ENCODE measurements at regions not wholly inside any gene's neighbourhood (a gene's known extent, or its start where the extent isn't known, plus 50 kb on each side); places are given as distances from the start of the nearest gene placed in this dataset.

GRCh38 chr2:6700335-6700734, 165.4 kb downstream of the CMPK2 start:
- H3K4me3 Mint-ChIP-seq: no peak overlapping the region
- H3K36me3 Mint-ChIP-seq: no peaks in the 10 kb centered on the region
- peaks cover 5% of the 10 kb centered on the region for H3K9me3 Mint-ChIP-seq
- no peaks in the 10 kb centered on the region for H3K4me1 Mint-ChIP-seq (ENCODE audit: unreplicated experiment)
- no peak for TF ChIP-seq CTCF (conservative IDR thresholded peaks at IDR 0.05)
- H3K27me3 Mint-ChIP-seq: no peaks in the 10 kb centered on the region
- DNase-seq (ENCODE audit: extremely low spot score, unreplicated experiment): no peak
- H3K27ac Mint-ChIP-seq: no peak overlapping the region

- H3K27ac Mint-ChIP-seq: no peak overlapping the region
- no peak for TF ChIP-seq CTCF (conservative IDR thresholded peaks at IDR 0.05)
- no peaks in the 10 kb centered on the region for H3K4me1 Mint-ChIP-seq (ENCODE audit: unreplicated experiment)
- DNase-seq (ENCODE audit: extremely low spot score, unreplicated experiment): no peak
- H3K9me3 Mint-ChIP-seq: peaks cover 10% of the 10 kb centered on the region
- no peaks in the 10 kb centered on the region for H3K27me3 Mint-ChIP-seq
- no peak overlapping the region for H3K4me3 Mint-ChIP-seq
- H3K36me3 Mint-ChIP-seq: no peaks in the 10 kb centered on the region
These were observed 161.6 kb downstream of the CMPK2 start for GRCh38 chr2:6704077-6704476.

GRCh38 chr2:6721395-6721794, 144.3 kb downstream of the CMPK2 start:
- DNase-seq (ENCODE audit: extremely low spot score, unreplicated experiment): no peak
- TF ChIP-seq CTCF (conservative IDR thresholded peaks at IDR 0.05): no peak
- no peak overlapping the region for H3K4me3 Mint-ChIP-seq
- peaks cover 12% of the 10 kb centered on the region for H3K4me1 Mint-ChIP-seq (ENCODE audit: unreplicated experiment)
- peaks cover 18% of the 10 kb centered on the region for H3K27me3 Mint-ChIP-seq
- H3K36me3 Mint-ChIP-seq: peaks cover 3% of the 10 kb centered on the region
- peaks cover 11% of the 10 kb centered on the region for H3K9me3 Mint-ChIP-seq
- no peak overlapping the region for H3K27ac Mint-ChIP-seq

GRCh38 chr2:6722574-6722973, 143.1 kb downstream of the CMPK2 start:
- no peak for DNase-seq (ENCODE audit: extremely low spot score, unreplicated experiment)
- H3K36me3 Mint-ChIP-seq: peaks cover 3% of the 10 kb centered on the region
- peaks cover 14% of the 10 kb centered on the region for H3K27me3 Mint-ChIP-seq
- no peak overlapping the region for H3K4me3 Mint-ChIP-seq
- no peak for TF ChIP-seq CTCF (conservative IDR thresholded peaks at IDR 0.05)
- H3K4me1 Mint-ChIP-seq (ENCODE audit: unreplicated experiment): peaks cover 12% of the 10 kb centered on the region
- peaks cover 11% of the 10 kb centered on the region for H3K9me3 Mint-ChIP-seq
- no peak overlapping the region for H3K27ac Mint-ChIP-seq

DNA sequence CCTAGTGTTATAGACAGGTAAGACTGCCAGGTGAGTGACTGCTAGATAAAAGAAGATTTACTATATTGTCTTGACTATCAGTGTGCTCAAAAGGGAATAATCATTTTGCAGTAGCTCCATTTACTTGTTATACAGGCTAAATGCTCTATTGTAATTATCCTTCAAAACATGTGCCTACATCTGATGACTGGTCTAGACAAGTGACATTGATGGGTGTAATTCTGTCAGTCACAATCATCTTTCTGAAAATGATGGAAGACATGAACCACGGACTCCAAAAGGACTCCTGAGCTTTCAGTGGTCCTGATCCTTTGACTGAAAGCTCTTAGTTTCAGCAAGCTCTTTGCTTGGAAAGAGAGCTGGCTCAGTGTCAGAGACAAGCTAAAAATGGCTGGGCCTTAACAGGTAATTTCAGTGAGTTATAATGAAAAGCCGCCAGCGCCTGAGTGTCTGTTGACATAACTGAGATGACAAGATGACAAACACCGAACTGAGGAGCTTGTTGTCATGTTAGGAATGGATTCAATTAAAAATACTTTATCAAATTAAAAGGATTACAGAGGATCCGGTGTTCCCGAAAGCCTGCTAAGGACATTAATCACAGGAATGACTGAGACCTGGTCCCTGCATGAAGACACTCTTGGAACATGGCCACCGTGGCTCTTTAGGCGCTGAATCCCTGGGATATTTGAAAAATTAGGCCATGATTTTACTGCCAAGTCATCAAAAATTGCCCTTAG, 141.7 kb downstream of the CMPK2 start:
- Mint-ChIP-seq H3K36me3 (peaks cover 3% of the 10 kb centered on the region), H3K27ac (no peak overlapping the region), H3K4me1 (ENCODE audit: unreplicated experiment) (peaks cover 12% of the 10 kb centered on the region), H3K27me3 (peaks cover 14% of the 10 kb centered on the region), H3K9me3 (peaks cover 11% of the 10 kb centered on the region), H3K4me3 (no peak overlapping the region)
- no peak for TF ChIP-seq CTCF (conservative IDR thresholded peaks at IDR 0.05)
- no peak for DNase-seq (ENCODE audit: extremely low spot score, unreplicated experiment)

Measured in type B pancreatic cell (in vitro differentiated cells).